ENCODE measurements at regions not wholly inside any gene's neighbourhood (a gene's known extent, or its start where the extent isn't known, plus 50 kb on each side); places are given as distances from the start of the nearest gene placed in this dataset.

DNA sequence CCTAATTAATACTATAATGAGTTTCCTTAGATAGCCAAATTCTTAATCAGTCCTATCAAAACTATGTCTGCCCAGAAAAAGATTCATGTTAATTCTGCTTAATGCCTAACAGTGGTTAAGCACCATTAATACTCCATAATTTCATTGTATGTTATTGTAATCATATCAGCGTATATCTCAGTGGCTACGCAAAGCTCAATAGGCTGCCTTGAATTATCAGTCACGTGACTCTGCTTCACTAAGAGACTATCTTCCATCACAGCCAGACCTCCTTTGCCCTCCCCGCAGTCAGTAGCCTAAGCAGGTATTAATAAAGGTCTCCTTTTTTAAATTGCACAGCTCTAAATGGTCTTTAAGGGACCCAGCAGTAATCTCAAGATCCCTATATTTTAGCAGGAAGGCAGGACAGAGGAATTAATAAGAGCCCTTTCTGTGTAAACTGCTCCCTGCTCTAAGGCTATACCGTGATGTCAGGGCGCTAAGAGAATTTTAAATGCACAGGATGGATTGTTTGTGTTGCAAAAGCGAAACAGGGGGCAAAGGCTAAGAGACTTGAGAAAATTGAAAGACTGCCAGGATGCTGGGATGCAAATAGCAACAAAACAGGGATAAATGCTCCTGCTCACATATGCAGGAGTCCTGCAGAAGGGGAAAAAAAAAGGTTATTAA lies 215.6 kb upstream of the POU3F3 start:
- DNase-seq (ENCODE audit: low read depth), result no peak

GRCh38 chr2:104638859-104639202 lies 215.1 kb upstream of the POU3F3 start:
- DNase-seq (ENCODE audit: low read depth), result no peak

DNA sequence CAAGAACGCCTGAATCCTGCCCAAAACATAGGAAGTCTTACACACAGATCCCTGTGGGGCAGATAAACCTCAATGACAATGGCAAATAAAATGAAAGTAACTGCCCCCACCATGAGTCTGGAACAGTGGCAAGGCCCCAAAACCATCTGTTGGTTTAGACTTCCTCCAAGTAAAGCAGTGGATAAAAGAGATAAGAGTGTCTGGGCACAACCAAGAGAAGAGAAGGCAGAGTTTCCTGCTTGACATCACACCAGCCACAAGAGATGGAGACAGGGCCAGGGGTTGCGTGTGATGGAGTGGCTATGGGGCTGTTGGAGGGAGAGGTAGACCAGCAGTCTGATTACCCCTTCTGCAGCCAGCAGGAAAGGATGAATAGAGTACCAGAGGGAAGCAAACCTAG lies 212.1 kb upstream of the POU3F3 start:
- DNase-seq (ENCODE audit: low read depth), result no peak

GRCh38 chr2:104648376-104648775 lies 205.5 kb upstream of the POU3F3 start:
- no peak for DNase-seq (ENCODE audit: low read depth)

- DNase-seq (ENCODE audit: low read depth), result no peak
Observed at GRCh38 chr2:104649866-104650265, 204.0 kb upstream of the POU3F3 start.

DNA sequence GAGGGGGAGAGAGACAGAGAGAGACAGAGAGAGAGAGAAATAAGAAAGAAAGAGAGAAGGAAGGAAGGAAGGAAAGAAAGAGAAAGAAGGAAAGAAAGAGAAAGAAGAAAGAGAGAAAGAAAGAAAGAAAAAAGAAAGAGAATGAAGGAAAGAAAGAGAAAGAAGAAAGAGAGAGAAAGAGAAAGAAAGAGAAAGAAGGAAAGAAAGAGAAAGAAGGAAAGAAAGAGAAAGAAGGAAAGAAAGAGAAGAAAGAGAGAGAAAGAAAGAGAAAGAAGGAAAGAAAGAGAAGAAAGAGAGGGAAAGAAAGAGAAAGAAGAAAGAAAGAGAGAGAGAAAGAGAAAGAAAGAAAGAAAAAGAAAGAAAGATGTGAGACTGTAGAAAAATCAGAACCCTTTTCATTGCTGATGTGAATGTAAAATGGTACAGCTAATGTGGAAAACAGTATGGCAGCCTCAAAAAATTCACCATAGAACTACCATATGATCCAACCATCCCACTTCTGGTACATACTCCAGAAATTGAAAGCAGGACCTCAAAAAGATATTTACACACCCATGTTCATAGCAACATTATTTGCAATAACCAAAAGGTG lies 203.4 kb upstream of the POU3F3 start:
- no peak for DNase-seq (ENCODE audit: low read depth)

GRCh38 chr2:104654811-104655210 lies 199.1 kb upstream of the POU3F3 start:
- DNase-seq (ENCODE audit: low read depth), result no peak

DNA sequence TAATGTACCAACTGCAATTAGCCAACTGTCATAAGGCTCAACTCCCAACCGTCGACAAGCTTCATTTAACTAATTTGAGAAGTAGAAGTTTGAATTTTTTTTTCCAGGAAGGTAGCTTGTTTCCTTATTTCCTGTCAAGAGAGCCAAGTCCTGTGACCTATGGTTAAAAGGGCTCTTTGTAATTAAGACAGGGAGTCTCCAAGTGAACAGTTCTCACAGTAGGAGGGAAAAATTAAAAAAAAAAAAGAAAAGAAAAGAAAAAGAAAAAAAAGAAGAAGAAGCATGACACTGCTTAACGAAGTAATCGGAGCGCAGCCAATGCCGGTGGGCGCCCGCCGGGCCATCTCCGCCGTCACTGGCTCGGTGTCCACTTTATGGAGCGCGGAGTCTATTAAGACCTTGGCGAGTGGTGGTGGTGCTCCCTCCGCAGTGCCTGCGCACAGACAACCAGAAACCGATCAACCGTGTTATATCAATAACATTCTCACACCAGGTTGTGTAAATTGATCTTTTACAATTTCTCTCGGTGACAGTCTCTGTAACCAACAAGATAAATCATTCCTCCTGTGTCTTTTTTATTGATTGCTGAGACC lies 197.2 kb upstream of the POU3F3 start:
- DNase-seq (ENCODE audit: low read depth), result no peak

DNA sequence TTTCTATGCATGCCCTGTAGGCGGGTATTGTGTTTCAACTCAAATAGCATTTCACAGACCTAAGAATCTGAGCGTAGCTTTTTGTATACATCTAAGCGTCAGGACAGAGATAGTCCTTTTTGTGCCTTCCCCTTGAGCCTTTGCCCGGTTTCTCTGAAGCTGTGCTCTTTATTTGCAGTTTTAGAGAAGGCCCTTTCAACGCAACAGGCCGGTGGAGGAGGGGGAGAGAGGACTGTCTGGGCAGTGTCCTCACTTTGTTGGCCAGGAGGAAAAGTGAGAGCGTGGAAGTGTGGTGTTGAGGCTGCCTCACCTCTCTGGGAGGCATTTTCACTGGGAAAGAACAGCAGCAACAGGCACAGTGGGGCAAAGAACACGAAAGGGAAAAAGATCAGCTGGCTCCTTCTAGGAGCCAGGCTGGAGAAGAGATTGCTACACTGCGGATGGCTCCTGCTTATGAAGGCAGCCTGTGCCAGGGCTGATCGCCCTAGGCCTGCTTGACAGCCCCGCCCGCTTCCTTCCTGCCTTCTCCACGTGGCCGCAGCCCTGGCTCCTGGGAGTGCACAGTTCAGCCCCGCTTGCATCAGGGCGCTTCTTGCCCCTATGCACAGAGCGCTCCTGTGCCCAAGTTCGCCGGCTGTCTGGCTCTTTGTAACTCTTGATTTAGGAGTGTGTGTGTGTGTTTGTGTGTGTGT lies 195.6 kb upstream of the POU3F3 start:
- DNase-seq (ENCODE audit: low read depth), result no peak

GRCh38 chr2:104658904-104659591 lies 194.9 kb upstream of the POU3F3 start:
- no peak for DNase-seq (ENCODE audit: low read depth)

DNA sequence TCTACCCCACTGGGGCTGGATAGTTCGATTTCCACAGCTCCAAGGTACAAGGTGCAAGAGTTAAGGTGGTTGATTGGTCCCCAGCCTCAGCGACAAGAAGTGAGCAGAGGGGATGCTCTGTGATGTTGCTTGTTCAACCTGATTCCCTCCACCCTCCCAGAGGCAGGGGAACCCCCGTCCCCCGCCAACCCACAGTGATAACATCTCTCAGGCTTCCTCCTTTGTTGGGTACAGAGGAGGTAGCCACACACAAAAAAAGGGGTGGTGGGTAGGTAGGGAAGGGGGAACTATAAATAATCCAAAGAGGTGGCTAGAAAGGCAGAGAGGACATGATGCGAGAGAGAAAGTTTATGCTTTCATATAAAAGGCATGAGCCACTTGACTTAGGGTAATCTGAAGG lies 192.9 kb upstream of the POU3F3 start:
- no peak for DNase-seq (ENCODE audit: low read depth)

- no peak for DNase-seq (ENCODE audit: low read depth)
Observed at GRCh38 chr2:104664672-104665071, 189.2 kb upstream of the POU3F3 start.

GRCh38 chr2:104668631-104669030 lies 185.3 kb upstream of the POU3F3 start:
- no peak for DNase-seq (ENCODE audit: low read depth)

GRCh38 chr2:104673225-104673624 lies 180.7 kb upstream of the POU3F3 start:
- no peak for DNase-seq (ENCODE audit: low read depth)

DNA sequence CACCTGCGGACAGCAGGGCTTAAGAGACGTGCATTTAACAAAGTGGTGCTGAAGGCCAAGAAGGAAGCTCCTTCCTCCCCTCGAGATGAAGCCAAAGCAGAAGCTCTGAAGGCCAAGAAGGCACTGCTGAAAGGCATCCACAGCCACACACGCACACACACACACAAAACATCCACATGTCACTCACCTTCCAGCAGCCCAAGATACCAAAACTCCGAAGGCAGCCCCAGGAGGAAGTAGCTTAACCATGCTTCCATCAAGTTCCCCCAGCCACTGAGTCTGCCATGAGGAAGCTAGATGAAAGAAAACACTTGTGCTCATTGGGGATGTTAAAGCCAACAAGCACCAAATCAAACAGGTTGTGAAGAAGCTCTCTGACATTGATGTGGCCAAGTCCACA lies 175.7 kb upstream of the POU3F3 start:
- no peak for DNase-seq (ENCODE audit: low read depth)

GRCh38 chr2:104685591-104685990 lies 168.3 kb upstream of the POU3F3 start:
- no peak for DNase-seq (ENCODE audit: low read depth)

DNA sequence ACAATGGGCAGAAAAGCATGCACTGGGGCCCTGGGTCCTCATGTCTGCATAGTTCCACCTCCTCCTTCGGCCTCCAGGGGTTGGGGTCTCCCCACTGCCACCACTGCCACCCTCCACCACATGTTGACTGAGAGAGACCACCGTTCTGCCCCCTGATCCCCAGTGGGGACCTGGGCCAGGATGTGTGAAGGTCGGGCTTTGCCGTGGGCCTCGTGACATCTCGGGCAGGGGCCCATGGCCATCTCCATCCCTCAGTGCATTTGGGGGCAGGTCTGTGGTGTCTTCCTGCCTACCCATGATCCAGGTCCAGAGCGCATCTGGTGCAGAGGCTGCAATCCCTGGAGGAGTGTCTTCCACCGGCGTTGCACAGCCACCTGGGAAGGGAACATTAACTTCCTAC lies 166.8 kb upstream of the POU3F3 start:
- DNase-seq (ENCODE audit: low read depth), result no peak

- no peak for DNase-seq (ENCODE audit: low read depth)
Observed at GRCh38 chr2:104690255-104690984, 163.5 kb upstream of the POU3F3 start.

GRCh38 chr2:104698276-104698675 lies 155.6 kb upstream of the POU3F3 start:
- DNase-seq (ENCODE audit: low read depth), result no peak

GRCh38 chr2:104701411-104701911 lies 152.5 kb upstream of the POU3F3 start:
- no peak for DNase-seq (ENCODE audit: low read depth)

GRCh38 chr2:104702031-104702850 lies 151.7 kb upstream of the POU3F3 start:
- DNase-seq (ENCODE audit: low read depth), result no peak

Measured in ELR (cell line).